Stimulated activated CD8-positive, alpha-beta memory T cell treated with anti-CD3 and anti-CD28 coated beads, Interleukin-2, amount 100 ng/mL, for 48 hours (primary cell): ENCODE measurements at regions not wholly inside any gene's neighbourhood (a gene's known extent, or its start where the extent isn't known, plus 50 kb on each side); places are given as distances from the start of the nearest gene placed in this dataset.
"Not testable (repeated sequence)": the region's sequence is repeated elsewhere in the genome, so short reads cannot be mapped to it uniquely, and the experiment has no call there.

Experiments
- DNase-seq, 2 donors: peaks; one replicate each; pipeline ENCODE4 v3.0.0-alpha.2; 2020; ENCODE audit warnings: low read depth in 2 of 2

GRCh38 chr12:67759829-67760228 lies 111.3 kb downstream of the DYRK2 start:
- peak in 1 of 2 donors; percentile 5 for DNase-seq

GRCh38 chr12:67760586-67761275 lies 112.2 kb downstream of the DYRK2 start:
- DNase-seq, result no peak

- no peak for DNase-seq
Observed at GRCh38 chr12:67761566-67761965, 113.0 kb downstream of the DYRK2 start.

- no peak for DNase-seq
Observed at GRCh38 chr12:67764055-67764454, 115.5 kb downstream of the DYRK2 start.

- no peak for DNase-seq
Observed at GRCh38 chr12:67764946-67765619, 116.5 kb downstream of the DYRK2 start.

- no peak for DNase-seq
Observed at GRCh38 chr12:67765776-67766766, 117.5 kb downstream of the DYRK2 start.

- no peak for DNase-seq
Observed at GRCh38 chr12:67772267-67773169, 124.0 kb downstream of the DYRK2 start.

- no peak for DNase-seq
Observed at GRCh38 chr12:67773896-67774295, 125.4 kb downstream of the DYRK2 start.

GRCh38 chr12:67774983-67775587 lies 126.5 kb downstream of the DYRK2 start:
- DNase-seq, result no peak

- DNase-seq, result no peak
Observed at GRCh38 chr12:67780580-67781084, 132.1 kb downstream of the DYRK2 start.

GRCh38 chr12:67782573-67782972 lies 134.0 kb downstream of the DYRK2 start:
- no peak for DNase-seq

- DNase-seq, result no peak
Observed at GRCh38 chr12:67783393-67783792, 134.8 kb downstream of the DYRK2 start.

- no peak for DNase-seq
Observed at GRCh38 chr12:67784831-67785230, 136.3 kb downstream of the DYRK2 start.

- DNase-seq, result no peak
Observed at GRCh38 chr12:67786086-67786485, 137.5 kb downstream of the DYRK2 start.

GRCh38 chr12:67788118-67788517 lies 139.6 kb downstream of the DYRK2 start:
- DNase-seq, result no peak

GRCh38 chr12:67789266-67789665 lies 140.7 kb downstream of the DYRK2 start:
- no peak for DNase-seq

- no peak for DNase-seq
Observed at GRCh38 chr12:67790660-67791059, 142.1 kb downstream of the DYRK2 start.

- not testable (repeated sequence) for DNase-seq
Observed at GRCh38 chr12:67791362-67791761, 142.8 kb downstream of the DYRK2 start.

GRCh38 chr12:67792185-67792584 lies 143.6 kb downstream of the DYRK2 start:
- no peak for DNase-seq

GRCh38 chr12:67794161-67794560 lies 145.6 kb downstream of the DYRK2 start:
- no peak for DNase-seq

GRCh38 chr12:67795236-67795635 lies 146.7 kb downstream of the DYRK2 start:
- DNase-seq, result no peak
